GM12878 (cell line): ENCODE measurements at regions not wholly inside any gene's neighbourhood (a gene's known extent, or its start where the extent isn't known, plus 50 kb on each side); places are given as distances from the start of the nearest gene placed in this dataset.

Experiments
- ATAC-seq: fragments of 200-7000 bp; cut with Tn5 transposase; 3 replicates; pipeline ENCODE4 v1.9.1; 2020; ENCODE audit warnings: mild to moderate bottlenecking, moderate library complexity
- BruUV-seq: library from RNA; stranded (reverse); fragments of 400-500 nt; replicated peaks from 2 replicates; lab custom pipeline; 2021; lab: Mats Ljungman, UMichigan
- CTCF ChIA-PET: fragments of 300-600 bp; sonication (Branson Sonifier 250); formaldehyde crosslinking; extraction: SDS; loops from one replicate; lab custom pipeline; 2021; ENCODE audit warnings: inconsistent platforms; lab: Yijun Ruan, JAX
- POLR2A ChIA-PET: fragments of 350-600 bp; formaldehyde crosslinking; extraction: SDS; loops from one replicate; lab custom pipeline; 2021; ENCODE audit warnings: inconsistent platforms; lab: Charles Lee
- RAD21 ChIA-PET: fragments of 300-600 bp; sonication (Branson Sonifier 250); formaldehyde crosslinking; loops from one replicate; lab custom pipeline; 2023; ENCODE audit warnings: antibody characterized with exemption; ENCODE audit not compliant: unreplicated experiment; lab: Charles Lee
- SMC1A ChIA-PET: fragments of 300-600 bp; sonication (Branson Sonifier 250); formaldehyde crosslinking; loops from one replicate; lab custom pipeline; 2023; ENCODE audit not compliant: unreplicated experiment, uncharacterized antibody; lab: Charles Lee
- DNase-seq: peaks from one replicate; pipeline ENCODE4 v3.0.0-alpha.2; 2011; ENCODE audit warnings: low read depth, low spot score
- FAIRE-seq: peaks from 3 replicates; lab custom pipeline; 2011; peaks lifted over from hg19 to GRCh38; lab: Jason Lieb, UNC
- H2AFZ ChIP-seq: 2 replicates; pipeline ENCODE4 v1.6.0; 2011; ENCODE audit warnings: low read depth, low read length, control low read depth; ENCODE audit not compliant: control insufficient read depth
- H3K27ac ChIP-seq: 2 replicates; pipeline ENCODE4 v1.5.1; 2011; ENCODE audit warnings: control low read depth; ENCODE audit not compliant: control insufficient read depth, insufficient read depth
- H3K27me3 ChIP-seq, 2 experiments: replicated peaks in 1 of 2; 2 replicates each; pipeline versions ENCODE4 v1.6.0 to v1.6.1; 2011; ENCODE audit warnings: low read length in 1 of 2; ENCODE audit not compliant: control insufficient read depth in 2 of 2, insufficient read depth in 2 of 2
- H3K36me3 ChIP-seq, 2 experiments: 2 replicates each; pipeline ENCODE4 v1.5.1; 2011; ENCODE audit warnings: low read length in 1 of 2; ENCODE audit not compliant: control insufficient read depth in 2 of 2, insufficient read depth in 2 of 2
- H3K4me1 ChIP-seq: 2 replicates; pipeline ENCODE4 v1.6.1; 2011; ENCODE audit warnings: mild to moderate bottlenecking, low read length, moderate library complexity, mixed read lengths; ENCODE audit not compliant: control insufficient read depth, insufficient read depth
- H3K4me2 ChIP-seq: 2 replicates; pipeline ENCODE4 v1.6.0; 2011; ENCODE audit warnings: control low read depth; ENCODE audit not compliant: control insufficient read depth, insufficient read depth
- H3K4me3 ChIP-seq: fragments of 200-600 bp; sonication (generic); 2 replicates; pipeline ENCODE4 v1.5.1; 2016
- H3K79me2 ChIP-seq: 2 replicates; pipeline ENCODE4 v1.6.0; 2011; ENCODE audit warnings: low read length; ENCODE audit not compliant: control insufficient read depth, insufficient read depth
- H3K9ac ChIP-seq: 2 replicates; pipeline ENCODE4 v1.8.0; 2011; ENCODE audit warnings: low read length, control low read depth, mixed read lengths; ENCODE audit not compliant: control insufficient read depth, insufficient read depth
- H3K9me3 ChIP-seq: replicated peaks from 3 replicates; pipeline ENCODE4 v1.5.1; 2011; ENCODE audit warnings: mild to moderate bottlenecking, low read length; ENCODE audit not compliant: control insufficient read depth, insufficient read depth
- H4K20me1 ChIP-seq: 2 replicates; pipeline ENCODE4 v1.6.0; 2011; ENCODE audit not compliant: control insufficient read depth, insufficient read depth
- BACH1 ChIP-seq: fragments of 450-650 bp; IDR thresholded peaks from 2 replicates; pipeline ENCODE4 v1.6.1; 2017; ENCODE audit warnings: mild to moderate bottlenecking, borderline replicate concordance
- KDM1A ChIP-seq: fragments of 200-600 bp; sonication (generic); IDR thresholded peaks from 2 replicates; pipeline ENCODE4 v1.6.1; 2016; ENCODE audit warnings: borderline replicate concordance
- LARP7 ChIP-seq: fragments of 450-650 bp; IDR thresholded peaks from 2 replicates; pipeline ENCODE4 v1.6.1; 2017; ENCODE audit warnings: mild to moderate bottlenecking
- RB1 ChIP-seq: fragments of 450-650 bp; formaldehyde crosslinking; IDR thresholded peaks from 2 replicates; pipeline ENCODE4 v1.6.1; 2017; ENCODE audit warnings: mild to moderate bottlenecking, borderline replicate concordance
- RBBP5 ChIP-seq: fragments of 200-600 bp; sonication (generic); conservative IDR thresholded peaks from 2 replicates; pipeline ENCODE4 v1.6.1; 2016
- ZBED1 ChIP-seq: IDR thresholded peaks from 2 replicates; pipeline ENCODE4 v1.6.1; 2016; ENCODE audit warnings: borderline replicate concordance
- ZNF622 ChIP-seq: fragments of 450-650 bp; IDR thresholded peaks from 2 replicates; pipeline ENCODE4 v1.6.1; 2017; ENCODE audit warnings: mild to moderate bottlenecking, inconsistent platforms
- WGBS: methylation state at CpG from one replicate; pipeline ENCODE4 v1.1.6; 2016; ENCODE audit warnings: low lambda C conversion rate; ENCODE audit not compliant: insufficient replicate concordance, insufficient coverage; ENCODE audit errors: missing lambda C conversion rate; 5-methylcytosine and 5-hydroxymethylcytosine counted together
- in situ Hi-C: fragments of 300-500 bp; cut with MboI; formaldehyde crosslinking; loops from 9 replicates; pipeline ENCODE4 v1.14.3; 2018; ENCODE audit warnings: mixed read lengths
- intact Hi-C: fragments of 100-400 bp; cut with micrococcal nuclease; formaldehyde crosslinking; loops from one replicate; pipeline ENCODE4 v1.14.2; 2022; ENCODE audit not compliant: unreplicated experiment
- TF ChIP-seq, protein P1 (sequence below): fragments of 450-650 bp; conservative IDR thresholded peaks from 2 replicates; pipeline ENCODE4 v1.6.1; 2017; ENCODE audit warnings: mild to moderate bottlenecking, moderate library complexity
- TF ChIP-seq, protein P2 (sequence below): fragments of 450-650 bp; formaldehyde crosslinking; IDR thresholded peaks from 2 replicates; pipeline ENCODE4 v1.5.0; 2022; ENCODE audit warnings: mild to moderate bottlenecking, missing genetic modification characterization
- TF ChIP-seq, protein P3 (sequence below): fragments of 450-650 bp; IDR thresholded peaks from 2 replicates; pipeline ENCODE4 v1.6.1; 2017; ENCODE audit warnings: antibody characterized with exemption, mild to moderate bottlenecking, moderate library complexity
- TF ChIP-seq, protein P4 (sequence below): fragments of 450-650 bp; IDR thresholded peaks from 2 replicates; pipeline ENCODE4 v1.6.1; 2016; ENCODE audit warnings: mild to moderate bottlenecking
- TF ChIP-seq, protein P5 (sequence below): IDR thresholded peaks from 2 replicates; pipeline ENCODE4 v1.6.1; 2012; ENCODE audit warnings: low read length, inconsistent platforms

DNA sequence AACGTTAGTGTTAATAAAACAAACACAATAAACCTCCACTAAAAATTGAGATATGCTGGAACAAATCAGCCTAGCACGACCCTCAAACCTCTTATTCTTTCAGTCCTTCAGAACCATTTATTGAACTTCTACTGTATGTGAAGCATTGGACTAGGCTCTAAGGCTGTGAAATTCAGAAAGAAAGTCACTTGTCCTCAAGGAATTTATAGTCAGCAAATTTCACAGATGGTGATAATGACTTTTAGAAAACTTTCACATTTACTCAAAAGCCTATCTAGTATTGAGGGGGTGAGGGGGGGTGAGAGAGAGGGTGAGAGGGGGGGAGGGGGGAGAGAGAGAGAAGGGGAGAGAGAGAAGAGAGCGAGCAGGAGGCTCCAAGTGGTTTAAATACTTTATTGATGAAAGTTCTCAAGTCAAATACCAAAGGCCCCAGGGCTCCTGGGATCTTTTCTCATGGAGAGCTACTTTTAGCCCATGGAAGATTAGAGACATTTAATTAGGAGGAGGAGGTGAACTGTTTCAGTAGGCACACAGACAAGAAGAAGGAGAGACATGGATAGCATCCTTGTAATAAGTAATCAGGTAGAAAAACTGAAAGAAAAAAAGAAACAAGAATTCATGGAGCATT is 66.3 kb upstream of the SSX2IP start:
- Histone ChIP-seq H3K9me3 (no peaks in the 10 kb centered on the region), H2AFZ (no peak overlapping the region), H3K27me3 (no peaks in the 10 kb centered on the region), H3K4me2 (no peak overlapping the region), H3K79me2 (no peaks in the 10 kb centered on the region), H3K36me3 (no peaks in the 10 kb centered on the region), H3K27ac (no peak overlapping the region), H3K9ac (no peak overlapping the region), H3K4me3 (no peak overlapping the region), H3K4me1 (no peaks in the 10 kb centered on the region), H4K20me1 (no peaks in the 10 kb centered on the region)
- BruUV-seq = no TSS peak
- in situ Hi-C loops (loop anchor here (25.0 kb wide), 2 partner anchors 619 to 844 kb away; partner anchors contain the start of gene PRKACB), intact Hi-C loops (no loop called here)
- ATAC-seq (no peak), FAIRE-seq (no peak), DNase-seq (no peak)
- ChIA-PET CTCF (interaction anchor here (1.2 to 7.6 kb wide), 7 partner anchors 17 to 323 kb away, joined by 3 to 41 read pairs (median 18); no protein-coding TSS in a partner anchor), POLR2A (no interaction called here), RAD21 (interaction anchor here (0.8 to 1.1 kb wide), 2 partner anchors 15 to 88 kb away, joined by 3 read pairs; no protein-coding TSS in a partner anchor), SMC1A (interaction anchor here (0.8 to 2.1 kb wide), 12 partner anchors 8 to 519 kb away, joined by 3 to 7 read pairs (median 4); no protein-coding TSS in a partner anchor)
- WGBS = 32% methylated on average over 2 of the region's 3 CpGs
- TF ChIP-seq KDM1A (no peak), BACH1 (no peak), ZNF622 (no peak), RBBP5 (no peak), RB1 (no peak), LARP7 (no peak), ZBED1 (no peak)
- TF ChIP-seq, protein P1, sequence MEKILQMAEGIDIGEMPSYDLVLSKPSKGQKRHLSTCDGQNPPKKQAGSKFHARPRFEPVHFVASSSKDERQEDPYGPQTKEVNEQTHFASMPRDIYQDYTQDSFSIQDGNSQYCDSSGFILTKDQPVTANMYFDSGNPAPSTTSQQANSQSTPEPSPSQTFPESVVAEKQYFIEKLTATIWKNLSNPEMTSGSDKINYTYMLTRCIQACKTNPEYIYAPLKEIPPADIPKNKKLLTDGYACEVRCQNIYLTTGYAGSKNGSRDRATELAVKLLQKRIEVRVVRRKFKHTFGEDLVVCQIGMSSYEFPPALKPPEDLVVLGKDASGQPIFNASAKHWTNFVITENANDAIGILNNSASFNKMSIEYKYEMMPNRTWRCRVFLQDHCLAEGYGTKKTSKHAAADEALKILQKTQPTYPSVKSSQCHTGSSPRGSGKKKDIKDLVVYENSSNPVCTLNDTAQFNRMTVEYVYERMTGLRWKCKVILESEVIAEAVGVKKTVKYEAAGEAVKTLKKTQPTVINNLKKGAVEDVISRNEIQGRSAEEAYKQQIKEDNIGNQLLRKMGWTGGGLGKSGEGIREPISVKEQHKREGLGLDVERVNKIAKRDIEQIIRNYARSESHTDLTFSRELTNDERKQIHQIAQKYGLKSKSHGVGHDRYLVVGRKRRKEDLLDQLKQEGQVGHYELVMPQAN = no peak
- TF ChIP-seq, protein P2, sequence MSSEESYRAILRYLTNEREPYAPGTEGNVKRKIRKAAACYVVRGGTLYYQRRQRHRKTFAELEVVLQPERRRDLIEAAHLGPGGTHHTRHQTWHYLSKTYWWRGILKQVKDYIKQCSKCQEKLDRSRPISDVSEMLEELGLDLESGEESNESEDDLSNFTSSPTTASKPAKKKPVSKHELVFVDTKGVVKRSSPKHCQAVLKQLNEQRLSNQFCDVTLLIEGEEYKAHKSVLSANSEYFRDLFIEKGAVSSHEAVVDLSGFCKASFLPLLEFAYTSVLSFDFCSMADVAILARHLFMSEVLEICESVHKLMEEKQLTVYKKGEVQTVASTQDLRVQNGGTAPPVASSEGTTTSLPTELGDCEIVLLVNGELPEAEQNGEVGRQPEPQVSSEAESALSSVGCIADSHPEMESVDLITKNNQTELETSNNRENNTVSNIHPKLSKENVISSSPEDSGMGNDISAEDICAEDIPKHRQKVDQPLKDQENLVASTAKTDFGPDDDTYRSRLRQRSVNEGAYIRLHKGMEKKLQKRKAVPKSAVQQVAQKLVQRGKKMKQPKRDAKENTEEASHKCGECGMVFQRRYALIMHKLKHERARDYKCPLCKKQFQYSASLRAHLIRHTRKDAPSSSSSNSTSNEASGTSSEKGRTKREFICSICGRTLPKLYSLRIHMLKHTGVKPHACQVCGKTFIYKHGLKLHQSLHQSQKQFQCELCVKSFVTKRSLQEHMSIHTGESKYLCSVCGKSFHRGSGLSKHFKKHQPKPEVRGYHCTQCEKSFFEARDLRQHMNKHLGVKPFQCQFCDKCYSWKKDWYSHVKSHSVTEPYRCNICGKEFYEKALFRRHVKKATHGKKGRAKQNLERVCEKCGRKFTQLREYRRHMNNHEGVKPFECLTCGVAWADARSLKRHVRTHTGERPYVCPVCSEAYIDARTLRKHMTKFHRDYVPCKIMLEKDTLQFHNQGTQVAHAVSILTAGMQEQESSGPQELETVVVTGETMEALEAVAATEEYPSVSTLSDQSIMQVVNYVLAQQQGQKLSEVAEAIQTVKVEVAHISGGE (CRISPR knock-in tag) = no peak
- TF ChIP-seq, protein P3, sequence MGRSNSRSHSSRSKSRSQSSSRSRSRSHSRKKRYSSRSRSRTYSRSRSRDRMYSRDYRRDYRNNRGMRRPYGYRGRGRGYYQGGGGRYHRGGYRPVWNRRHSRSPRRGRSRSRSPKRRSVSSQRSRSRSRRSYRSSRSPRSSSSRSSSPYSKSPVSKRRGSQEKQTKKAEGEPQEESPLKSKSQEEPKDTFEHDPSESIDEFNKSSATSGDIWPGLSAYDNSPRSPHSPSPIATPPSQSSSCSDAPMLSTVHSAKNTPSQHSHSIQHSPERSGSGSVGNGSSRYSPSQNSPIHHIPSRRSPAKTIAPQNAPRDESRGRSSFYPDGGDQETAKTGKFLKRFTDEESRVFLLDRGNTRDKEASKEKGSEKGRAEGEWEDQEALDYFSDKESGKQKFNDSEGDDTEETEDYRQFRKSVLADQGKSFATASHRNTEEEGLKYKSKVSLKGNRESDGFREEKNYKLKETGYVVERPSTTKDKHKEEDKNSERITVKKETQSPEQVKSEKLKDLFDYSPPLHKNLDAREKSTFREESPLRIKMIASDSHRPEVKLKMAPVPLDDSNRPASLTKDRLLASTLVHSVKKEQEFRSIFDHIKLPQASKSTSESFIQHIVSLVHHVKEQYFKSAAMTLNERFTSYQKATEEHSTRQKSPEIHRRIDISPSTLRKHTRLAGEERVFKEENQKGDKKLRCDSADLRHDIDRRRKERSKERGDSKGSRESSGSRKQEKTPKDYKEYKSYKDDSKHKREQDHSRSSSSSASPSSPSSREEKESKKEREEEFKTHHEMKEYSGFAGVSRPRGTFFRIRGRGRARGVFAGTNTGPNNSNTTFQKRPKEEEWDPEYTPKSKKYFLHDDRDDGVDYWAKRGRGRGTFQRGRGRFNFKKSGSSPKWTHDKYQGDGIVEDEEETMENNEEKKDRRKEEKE = no peak
- TF ChIP-seq, protein P4, sequence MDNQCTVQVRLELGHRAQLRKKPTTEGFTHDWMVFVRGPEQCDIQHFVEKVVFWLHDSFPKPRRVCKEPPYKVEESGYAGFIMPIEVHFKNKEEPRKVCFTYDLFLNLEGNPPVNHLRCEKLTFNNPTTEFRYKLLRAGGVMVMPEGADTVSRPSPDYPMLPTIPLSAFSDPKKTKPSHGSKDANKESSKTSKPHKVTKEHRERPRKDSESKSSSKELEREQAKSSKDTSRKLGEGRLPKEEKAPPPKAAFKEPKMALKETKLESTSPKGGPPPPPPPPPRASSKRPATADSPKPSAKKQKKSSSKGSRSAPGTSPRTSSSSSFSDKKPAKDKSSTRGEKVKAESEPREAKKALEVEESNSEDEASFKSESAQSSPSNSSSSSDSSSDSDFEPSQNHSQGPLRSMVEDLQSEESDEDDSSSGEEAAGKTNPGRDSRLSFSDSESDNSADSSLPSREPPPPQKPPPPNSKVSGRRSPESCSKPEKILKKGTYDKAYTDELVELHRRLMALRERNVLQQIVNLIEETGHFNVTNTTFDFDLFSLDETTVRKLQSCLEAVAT = no peak
- TF ChIP-seq, protein P5, sequence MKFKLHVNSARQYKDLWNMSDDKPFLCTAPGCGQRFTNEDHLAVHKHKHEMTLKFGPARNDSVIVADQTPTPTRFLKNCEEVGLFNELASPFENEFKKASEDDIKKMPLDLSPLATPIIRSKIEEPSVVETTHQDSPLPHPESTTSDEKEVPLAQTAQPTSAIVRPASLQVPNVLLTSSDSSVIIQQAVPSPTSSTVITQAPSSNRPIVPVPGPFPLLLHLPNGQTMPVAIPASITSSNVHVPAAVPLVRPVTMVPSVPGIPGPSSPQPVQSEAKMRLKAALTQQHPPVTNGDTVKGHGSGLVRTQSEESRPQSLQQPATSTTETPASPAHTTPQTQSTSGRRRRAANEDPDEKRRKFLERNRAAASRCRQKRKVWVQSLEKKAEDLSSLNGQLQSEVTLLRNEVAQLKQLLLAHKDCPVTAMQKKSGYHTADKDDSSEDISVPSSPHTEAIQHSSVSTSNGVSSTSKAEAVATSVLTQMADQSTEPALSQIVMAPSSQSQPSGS = no peak
